ENCODE measurements at regions not wholly inside any gene's neighbourhood (a gene's known extent, or its start where the extent isn't known, plus 50 kb on each side); places are given as distances from the start of the nearest gene placed in this dataset.

DNA sequence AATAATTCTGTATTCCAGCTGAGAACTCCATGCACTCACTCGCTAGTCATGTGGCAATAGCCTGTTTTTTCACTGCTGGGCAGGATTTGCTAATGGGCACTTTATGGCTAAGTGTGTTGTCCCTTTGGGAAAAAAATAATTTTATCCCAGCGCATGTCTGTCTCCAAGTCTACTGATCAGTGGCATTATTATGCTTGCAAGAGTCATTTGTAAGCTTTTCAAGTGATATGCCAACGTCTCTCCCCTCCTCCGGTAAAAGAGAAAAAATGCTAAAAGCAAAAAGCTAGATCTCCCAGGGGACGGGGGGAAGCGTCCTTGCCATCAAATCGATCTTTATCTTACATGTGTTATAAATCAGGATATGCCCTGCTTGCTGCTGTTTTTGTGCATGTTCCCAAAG is 407.7 kb downstream of the CDH26 start:
- TF ChIP-seq, protein P1, sequence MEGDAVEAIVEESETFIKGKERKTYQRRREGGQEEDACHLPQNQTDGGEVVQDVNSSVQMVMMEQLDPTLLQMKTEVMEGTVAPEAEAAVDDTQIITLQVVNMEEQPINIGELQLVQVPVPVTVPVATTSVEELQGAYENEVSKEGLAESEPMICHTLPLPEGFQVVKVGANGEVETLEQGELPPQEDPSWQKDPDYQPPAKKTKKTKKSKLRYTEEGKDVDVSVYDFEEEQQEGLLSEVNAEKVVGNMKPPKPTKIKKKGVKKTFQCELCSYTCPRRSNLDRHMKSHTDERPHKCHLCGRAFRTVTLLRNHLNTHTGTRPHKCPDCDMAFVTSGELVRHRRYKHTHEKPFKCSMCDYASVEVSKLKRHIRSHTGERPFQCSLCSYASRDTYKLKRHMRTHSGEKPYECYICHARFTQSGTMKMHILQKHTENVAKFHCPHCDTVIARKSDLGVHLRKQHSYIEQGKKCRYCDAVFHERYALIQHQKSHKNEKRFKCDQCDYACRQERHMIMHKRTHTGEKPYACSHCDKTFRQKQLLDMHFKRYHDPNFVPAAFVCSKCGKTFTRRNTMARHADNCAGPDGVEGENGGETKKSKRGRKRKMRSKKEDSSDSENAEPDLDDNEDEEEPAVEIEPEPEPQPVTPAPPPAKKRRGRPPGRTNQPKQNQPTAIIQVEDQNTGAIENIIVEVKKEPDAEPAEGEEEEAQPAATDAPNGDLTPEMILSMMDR (conservative IDR thresholded peaks at IDR 0.05; ENCODE audit: low read length), result no peak
- TF ChIP-seq EZH2phosphoT487 (IDR thresholded peaks at IDR 0.05; ENCODE audit: borderline replicate concordance, low read depth, low read length), result no peak

Data from OCI-LY7 (cell line).